Keratinocyte (primary cell): ENCODE measurements at regions not wholly inside any gene's neighbourhood (a gene's known extent, or its start where the extent isn't known, plus 50 kb on each side); places are given as distances from the start of the nearest gene placed in this dataset.

ENCODE experiments used
- DNase-seq: peaks from one replicate; pipeline ENCODE4 v3.0.0-alpha.2; 2011; ENCODE audit warnings: low read depth, missing footprints, low spot score
- FAIRE-seq: peaks from 2 replicates; lab custom pipeline; 2011; peaks lifted over from hg19 to GRCh38; lab: Jason Lieb, UNC
- H2AFZ ChIP-seq: 2 replicates; pipeline ENCODE4 v1.6.0; 2012; ENCODE audit warnings: low read length, control low read depth, inconsistent platforms; ENCODE audit not compliant: control insufficient read depth
- H3K27ac ChIP-seq: 2 replicates; pipeline ENCODE4 v1.5.1; 2011; ENCODE audit warnings: low read length; ENCODE audit not compliant: control insufficient read depth, insufficient read depth
- H3K27me3 ChIP-seq: 3 replicates; pipeline ENCODE4 v1.6.0; 2011; ENCODE audit warnings: low read length; ENCODE audit not compliant: control insufficient read depth, insufficient read depth; ENCODE audit errors: extremely low read depth
- H3K36me3 ChIP-seq, 2 experiments: 2 replicates in 1 of 2; 3 replicates in 1 of 2; pipeline ENCODE4 v1.5.1; 2011; ENCODE audit warnings: low read length in 2 of 2, mild to moderate bottlenecking in 1 of 2; ENCODE audit not compliant: control insufficient read depth in 2 of 2, insufficient read depth in 2 of 2; ENCODE audit errors: extremely low read depth in 1 of 2
- H3K4me1 ChIP-seq: 3 replicates; pipeline ENCODE4 v1.5.1; 2011; ENCODE audit warnings: low read length; ENCODE audit not compliant: control insufficient read depth, insufficient read depth; ENCODE audit errors: extremely low read depth
- H3K4me2 ChIP-seq: 3 replicates; pipeline ENCODE4 v1.6.0; 2011; ENCODE audit warnings: low read depth, low read length; ENCODE audit not compliant: control insufficient read depth, insufficient read depth; ENCODE audit errors: extremely low read depth
- H3K4me3 ChIP-seq, 3 experiments: fragments of 200-600 bp in 1 of 3; sonication (generic) in 1 of 3; 2 replicates in 2 of 3; 3 replicates in 1 of 3; pipeline ENCODE4 v1.5.1; 2011 to 2016; ENCODE audit warnings: low read length in 3 of 3, mild to moderate bottlenecking in 3 of 3, control low read depth in 2 of 3, inconsistent platforms in 1 of 3, low read depth in 1 of 3, mixed read lengths in 1 of 3, mixed run types in 1 of 3, moderate library complexity in 1 of 3; ENCODE audit not compliant: control insufficient read depth in 2 of 3, insufficient read depth in 2 of 3; ENCODE audit errors: extremely low read depth in 1 of 3
- H3K79me2 ChIP-seq: 2 replicates; pipeline ENCODE4 v1.6.0; 2012; ENCODE audit warnings: low read length; ENCODE audit not compliant: control insufficient read depth, insufficient read depth
- H3K9ac ChIP-seq: 3 replicates; pipeline ENCODE4 v1.6.0; 2011; ENCODE audit warnings: low read length; ENCODE audit not compliant: control insufficient read depth, insufficient read depth; ENCODE audit errors: extremely low read depth
- H3K9me1 ChIP-seq: 3 replicates; pipeline ENCODE4 v1.6.0; 2011; ENCODE audit warnings: low read length; ENCODE audit not compliant: control insufficient read depth, insufficient read depth; ENCODE audit errors: extremely low read depth
- H3K9me3 ChIP-seq: 2 replicates; pipeline ENCODE4 v1.5.1; 2012; ENCODE audit warnings: low read depth, low read length; ENCODE audit not compliant: control insufficient read depth
- H4K20me1 ChIP-seq: 3 replicates; pipeline ENCODE4 v1.6.0; 2011; ENCODE audit warnings: low read length; ENCODE audit not compliant: control insufficient read depth, insufficient read depth; ENCODE audit errors: extremely low read depth
- CTCF ChIP-seq, 3 experiments: IDR thresholded peaks in 1 of 3; conservative IDR thresholded peaks in 1 of 3; optimal IDR thresholded peaks in 1 of 3; 2 replicates in 2 of 3; 3 replicates in 1 of 3; pipeline versions ENCODE3 to v1.5.1; 2011; ENCODE audit warnings: low read length in 3 of 3, mild to moderate bottlenecking in 3 of 3, moderate library complexity in 2 of 3, control low read depth in 1 of 3, inconsistent platforms in 1 of 3; ENCODE audit not compliant: insufficient read depth in 2 of 3; ENCODE audit errors: extremely low read depth in 1 of 3
- EZH2 ChIP-seq: IDR thresholded peaks from one replicate; pipeline ENCODE4 v1.6.1; 2012; ENCODE audit warnings: inconsistent platforms, mild to moderate bottlenecking, low read length, moderate library complexity
- dilution Hi-C: fragments of 300-500 bp; cut with MboI; formaldehyde crosslinking; loops from one replicate; pipeline ENCODE4 v1.7.0; 2020; ENCODE audit warnings: low sequenced_read_pairs; ENCODE audit not compliant: extremely low pct_ligation_motif_present

- H3K4me2 ChIP-seq, result no peak overlapping the region
- H3K27ac ChIP-seq, result no peak overlapping the region
- dilution Hi-C loops, result no loop called here
- DNase-seq (no peak), FAIRE-seq (no peak)
- H3K79me2 ChIP-seq, result no peaks in the 10 kb centered on the region
- no peaks in the 10 kb centered on the region for H4K20me1 ChIP-seq
- TF ChIP-seq CTCF (optimal IDR thresholded peaks at IDR 0.05 in 1 of 3, IDR thresholded peaks at IDR 0.05 in 1 of 3, conservative IDR thresholded peaks at IDR 0.05 in 1 of 3; ENCODE audit: extremely low read depth in 1 of 3, insufficient read depth in 2 of 3, low read length in 3 of 3), result no peak
- no peak for TF ChIP-seq EZH2
- no peaks in the 10 kb centered on the region for H3K9me3 ChIP-seq
- no peaks in the 10 kb centered on the region for H3K4me1 ChIP-seq
- H3K4me3 ChIP-seq, result no peak overlapping the region
- H3K9ac ChIP-seq, result no peak overlapping the region
- no peaks in the 10 kb centered on the region for H3K9me1 ChIP-seq
- H3K36me3 ChIP-seq, result no peaks in the 10 kb centered on the region
- H3K27me3 ChIP-seq, result no peaks in the 10 kb centered on the region
- H2AFZ ChIP-seq, result no peak overlapping the region
Measured at GRCh38 chr2:41729800-41730364, 317.9 kb upstream of the PKDCC start.

DNA sequence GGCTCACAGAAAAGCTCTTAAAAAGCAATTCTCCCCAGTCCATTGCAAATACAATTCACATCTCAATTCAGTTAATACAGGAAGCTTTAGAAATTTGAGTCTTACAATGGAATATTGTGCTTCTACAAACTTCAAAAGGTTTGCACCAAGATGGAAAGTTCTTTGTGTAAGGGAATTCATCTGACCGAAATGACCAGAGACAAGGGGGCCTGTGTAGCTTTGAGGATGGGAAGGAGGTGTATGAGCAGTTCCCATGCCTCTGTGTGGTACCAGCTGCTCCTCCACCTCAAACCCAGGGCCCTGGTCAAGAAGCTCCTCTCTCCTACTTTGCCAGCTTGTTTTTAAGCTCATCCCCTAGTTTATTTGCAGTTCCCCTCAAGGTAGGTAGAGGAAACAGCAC lies 312.8 kb upstream of the PKDCC start:
- Histone ChIP-seq H3K79me2 (no peaks in the 10 kb centered on the region), H3K9me3 (no peaks in the 10 kb centered on the region), H3K9ac (no peak overlapping the region), H2AFZ (no peak overlapping the region), H3K36me3 (no peaks in the 10 kb centered on the region), H3K27ac (no peak overlapping the region), H3K4me3 (no peak overlapping the region), H4K20me1 (no peaks in the 10 kb centered on the region), H3K27me3 (no peaks in the 10 kb centered on the region), H3K9me1 (no peaks in the 10 kb centered on the region), H3K4me1 (no peaks in the 10 kb centered on the region), H3K4me2 (no peak overlapping the region)
- DNase-seq, result no peak
- no peak for FAIRE-seq
- TF ChIP-seq EZH2 (no peak), CTCF (optimal IDR thresholded peaks at IDR 0.05 in 1 of 3, IDR thresholded peaks at IDR 0.05 in 1 of 3, conservative IDR thresholded peaks at IDR 0.05 in 1 of 3; ENCODE audit: extremely low read depth in 1 of 3, insufficient read depth in 2 of 3, low read length in 3 of 3) (no peak)
- dilution Hi-C loops, result no loop called here
